ENCODE measurements at regions not wholly inside any gene's neighbourhood (a gene's known extent, or its start where the extent isn't known, plus 50 kb on each side); places are given as distances from the start of the nearest gene placed in this dataset.

GRCh38 chr3:77816366-77816765, 776.5 kb downstream of the ROBO2 start:
- TF ChIP-seq POLR2A (IDR thresholded peaks at IDR 0.05) (no peak), CTCF (IDR thresholded peaks at IDR 0.05 in 8 of 11, conservative IDR thresholded peaks at IDR 0.05 in 3 of 11) (no peak), POLR2AphosphoS5 (IDR thresholded peaks at IDR 0.05) (no peak)
